ENCODE measurements at regions not wholly inside any gene's neighbourhood (a gene's known extent, or its start where the extent isn't known, plus 50 kb on each side); places are given as distances from the start of the nearest gene placed in this dataset.

DNA sequence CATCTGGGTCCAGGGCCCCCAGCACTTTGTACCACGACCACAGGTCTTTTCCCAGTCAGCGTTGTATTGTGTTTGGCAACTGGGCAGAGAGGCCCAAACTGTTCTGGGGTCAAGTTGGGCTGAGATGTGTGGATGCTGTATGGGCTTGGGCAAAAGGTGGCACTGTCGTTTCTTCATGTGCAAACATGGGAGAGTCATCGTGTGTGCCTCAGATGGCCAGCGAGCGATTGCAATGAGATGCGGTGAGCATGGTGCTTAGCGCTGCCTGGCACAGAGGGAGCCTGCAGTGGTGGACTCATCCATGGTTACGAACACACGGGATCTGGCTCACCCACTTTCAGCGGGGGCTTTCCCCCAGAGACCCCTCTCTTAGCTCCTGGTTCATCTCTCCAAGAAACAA lies 120.4 kb upstream of the SORCS3 start:
- H3K36me3 ChIP-seq (replicated peaks; ENCODE audit: low read depth, low read length): no peaks in the 10 kb centered on the region
- no peak overlapping the region for H3K4me2 ChIP-seq (ENCODE audit: low read length)
- no peaks in the 10 kb centered on the region for H3K4me1 ChIP-seq (ENCODE audit: low read length)

GRCh38 chr10:104521901-104522694 lies 119.0 kb upstream of the SORCS3 start:
- Histone ChIP-seq H4K20me1 (ENCODE audit: insufficient read depth, low read length) (no peaks in the 10 kb centered on the region), H2AFZ (ENCODE audit: low read depth, low read length) (no peak overlapping the region), H3K4me3 (ENCODE audit: low read length) (no peak overlapping the region), H3K27me3 (ENCODE audit: low read depth, low read length) (no peaks in the 10 kb centered on the region; the same call in 1 of the 2 replicates), H3K4me1 (ENCODE audit: low read length) (no peaks in the 10 kb centered on the region), H3K79me2 (ENCODE audit: low read length) (no peaks in the 10 kb centered on the region), H3K27ac (ENCODE audit: low read length) (no peak overlapping the region), H3K9ac (ENCODE audit: low read length) (no peak overlapping the region), H3K9me3 (ENCODE audit: insufficient read depth, low read length) (no peaks in the 10 kb centered on the region), H3K36me3 (replicated peaks; ENCODE audit: low read depth, low read length) (no peaks in the 10 kb centered on the region), H3K4me2 (ENCODE audit: low read length) (no peak overlapping the region)
- no peak for TF ChIP-seq EZH2phosphoT487 (IDR thresholded peaks at IDR 0.05; ENCODE audit: low read depth)
- TF ChIP-seq CTCF (IDR thresholded peaks at IDR 0.05; ENCODE audit: low read depth, low read length): no peak

More for the DNA sequence above, 120.4 kb upstream of the SORCS3 start:
- Histone ChIP-seq H2AFZ (ENCODE audit: low read depth, low read length) (no peak overlapping the region), H3K4me3 (ENCODE audit: low read length) (no peak overlapping the region), H3K9me3 (ENCODE audit: insufficient read depth, low read length) (no peaks in the 10 kb centered on the region), H3K27ac (ENCODE audit: low read length) (no peak overlapping the region), H3K79me2 (ENCODE audit: low read length) (no peaks in the 10 kb centered on the region), H4K20me1 (ENCODE audit: insufficient read depth, low read length) (no peaks in the 10 kb centered on the region), H3K27me3 (ENCODE audit: low read depth, low read length) (no peaks in the 10 kb centered on the region; the same call in 1 of the 2 replicates), H3K9ac (ENCODE audit: low read length) (no peak overlapping the region)
- TF ChIP-seq EZH2phosphoT487 (IDR thresholded peaks at IDR 0.05; ENCODE audit: low read depth) (no peak), CTCF (IDR thresholded peaks at IDR 0.05; ENCODE audit: low read depth, low read length) (no peak)

- TF ChIP-seq EZH2phosphoT487 (IDR thresholded peaks at IDR 0.05; ENCODE audit: low read depth): no peak
- no peak for TF ChIP-seq CTCF (IDR thresholded peaks at IDR 0.05; ENCODE audit: low read depth, low read length)
- Histone ChIP-seq H3K27me3 (ENCODE audit: low read depth, low read length) (no peaks in the 10 kb centered on the region; the same call in 1 of the 2 replicates), H4K20me1 (ENCODE audit: insufficient read depth, low read length) (no peaks in the 10 kb centered on the region), H3K9ac (ENCODE audit: low read length) (no peak overlapping the region), H3K4me3 (ENCODE audit: low read length) (no peak overlapping the region), H3K36me3 (replicated peaks; ENCODE audit: low read depth, low read length) (no peaks in the 10 kb centered on the region), H2AFZ (ENCODE audit: low read depth, low read length) (no peak overlapping the region), H3K4me1 (ENCODE audit: low read length) (no peaks in the 10 kb centered on the region), H3K27ac (ENCODE audit: low read length) (no peak overlapping the region), H3K79me2 (ENCODE audit: low read length) (no peaks in the 10 kb centered on the region), H3K9me3 (ENCODE audit: insufficient read depth, low read length) (no peaks in the 10 kb centered on the region), H3K4me2 (ENCODE audit: low read length) (no peak overlapping the region)
These were observed 114.9 kb upstream of the SORCS3 start for GRCh38 chr10:104526188-104526587.

GRCh38 chr10:104527013-104527412 lies 114.1 kb upstream of the SORCS3 start:
- Histone ChIP-seq H3K36me3 (replicated peaks; ENCODE audit: low read depth, low read length) (no peaks in the 10 kb centered on the region), H3K79me2 (ENCODE audit: low read length) (no peaks in the 10 kb centered on the region), H3K9ac (ENCODE audit: low read length) (no peak overlapping the region), H4K20me1 (ENCODE audit: insufficient read depth, low read length) (no peaks in the 10 kb centered on the region), H3K9me3 (ENCODE audit: insufficient read depth, low read length) (no peaks in the 10 kb centered on the region), H3K4me3 (ENCODE audit: low read length) (no peak overlapping the region), H3K4me2 (ENCODE audit: low read length) (no peak overlapping the region), H2AFZ (ENCODE audit: low read depth, low read length) (no peak overlapping the region), H3K4me1 (ENCODE audit: low read length) (no peaks in the 10 kb centered on the region), H3K27me3 (ENCODE audit: low read depth, low read length) (no peaks in the 10 kb centered on the region; the same call in 1 of the 2 replicates), H3K27ac (ENCODE audit: low read length) (no peak overlapping the region)
- TF ChIP-seq CTCF (IDR thresholded peaks at IDR 0.05; ENCODE audit: low read depth, low read length) (no peak), EZH2phosphoT487 (IDR thresholded peaks at IDR 0.05; ENCODE audit: low read depth) (no peak)

Data from OCI-LY3 (cell line).